OCI-LY3 (cell line): ENCODE measurements at regions not wholly inside any gene's neighbourhood (a gene's known extent, or its start where the extent isn't known, plus 50 kb on each side); places are given as distances from the start of the nearest gene placed in this dataset.

Source experiments
- H2AFZ ChIP-seq: fragments of 200-600, 300-600 bp; shearing (Covaris generic); 2 replicates; pipeline ENCODE4 v1.6.0; 2014; ENCODE audit warnings: antibody characterized with exemption, low read depth, low read length
- H3K27ac ChIP-seq: fragments of 200-600, 300-600 bp; sonication (generic); 2 replicates; pipeline ENCODE4 v1.5.1; 2014; ENCODE audit warnings: mild to moderate bottlenecking, low read length, moderate library complexity, mixed read lengths
- H3K27me3 ChIP-seq: fragments of 200-600, 300-600 bp; sonication (generic); 2 replicates; pipeline ENCODE4 v1.6.1; 2014; ENCODE audit warnings: low read depth, low read length, mixed read lengths
- H3K36me3 ChIP-seq: fragments of 200-600, 300-600 bp; sonication (generic); replicated peaks from 2 replicates; pipeline ENCODE3; 2014; ENCODE audit warnings: low read depth, low read length, mixed read lengths
- H3K4me1 ChIP-seq: fragments of 300-600, 200-600 bp; sonication (generic); 2 replicates; pipeline ENCODE4 v1.6.1; 2014; ENCODE audit warnings: low read length, mixed read lengths
- H3K4me2 ChIP-seq: fragments of 200-600, 300-600 bp; sonication (generic); 2 replicates; pipeline ENCODE4 v1.6.1; 2014; ENCODE audit warnings: low read length, mixed read lengths
- H3K4me3 ChIP-seq: fragments of 300-600, 200-600 bp; sonication (generic); 2 replicates; pipeline ENCODE4 v1.5.1; 2014; ENCODE audit warnings: antibody characterized with exemption, mild to moderate bottlenecking, low read length, moderate library complexity
- H3K79me2 ChIP-seq: fragments of 300-600, 200-600 bp; shearing (Covaris generic); 2 replicates; pipeline ENCODE4 v1.6.1; 2014; ENCODE audit warnings: mild to moderate bottlenecking, low read length, mixed read lengths
- H3K9ac ChIP-seq: fragments of 300-600, 200-600 bp; shearing (Covaris generic); 2 replicates; pipeline ENCODE4 v1.6.0; 2014; ENCODE audit warnings: mild to moderate bottlenecking, low read length, moderate library complexity
- H3K9me3 ChIP-seq: fragments of 200-600, 300-600 bp; shearing (Covaris generic); 2 replicates; pipeline ENCODE4 v1.6.1; 2014; ENCODE audit warnings: low read length, mixed read lengths; ENCODE audit not compliant: insufficient read depth
- H4K20me1 ChIP-seq: fragments of 200-600, 300-600 bp; sonication (generic); 2 replicates; pipeline ENCODE4 v1.6.1; 2016; ENCODE audit warnings: low read length, mixed read lengths; ENCODE audit not compliant: insufficient read depth
- EZH2phosphoT487 ChIP-seq: fragments of 200-600 bp; shearing (Covaris generic); IDR thresholded peaks from 2 replicates; pipeline ENCODE4 v1.6.1; 2018; ENCODE audit warnings: antibody characterized with exemption, mixed run types, low read depth
- TF ChIP-seq, protein P1 (sequence below): fragments of 200-600, 300-600 bp; sonication (generic); IDR thresholded peaks from 2 replicates; pipeline ENCODE4 v1.5.1; 2014; ENCODE audit warnings: antibody characterized with exemption, low read length, low read depth

DNA sequence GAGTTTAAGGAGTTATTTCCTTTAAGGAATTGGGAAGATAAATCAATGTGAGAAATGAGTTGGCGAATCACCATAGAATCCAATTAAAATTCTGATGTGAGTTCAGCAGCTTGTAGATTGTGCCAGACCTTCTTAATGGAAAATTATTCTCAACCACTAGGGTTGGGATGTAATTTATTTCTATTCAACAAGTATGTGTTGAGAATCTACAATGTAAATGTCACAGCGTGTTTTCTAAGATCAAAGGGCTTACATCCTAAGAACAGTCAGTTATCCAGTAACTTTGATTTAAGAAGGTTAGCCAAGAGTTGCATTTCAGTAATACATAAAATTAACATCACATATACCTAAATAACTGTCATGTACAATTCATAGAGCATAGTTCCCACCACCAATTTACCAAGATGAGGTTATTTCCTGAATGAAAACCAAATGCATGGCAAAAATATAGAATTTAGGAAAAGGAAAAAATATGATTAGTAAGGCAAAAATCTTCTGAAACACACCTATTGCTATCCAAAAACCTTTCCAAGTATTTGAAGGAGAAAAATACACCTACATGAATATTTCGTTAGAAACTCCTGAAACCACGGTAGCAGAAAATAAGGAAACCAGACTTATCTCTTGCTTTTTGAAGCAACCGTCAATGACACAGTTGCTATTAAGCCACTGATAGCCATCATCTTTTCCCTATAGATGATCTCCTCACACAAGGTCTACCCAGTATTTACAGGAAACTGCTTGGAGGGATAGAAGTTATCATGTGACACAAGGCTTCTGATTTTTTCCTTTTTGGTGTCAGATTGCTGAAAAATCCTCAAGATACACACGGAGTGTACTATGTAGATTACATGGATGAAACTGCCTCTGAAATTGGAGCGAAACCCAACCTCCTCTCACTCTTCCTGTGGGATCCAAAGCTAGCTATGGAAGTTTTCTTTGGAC lies 259.4 kb upstream of the POGK start:
- no peak overlapping the region for H3K4me3 ChIP-seq
- H3K27me3 ChIP-seq: peaks cover 48% of the 10 kb centered on the region
- no peak overlapping the region for H3K27ac ChIP-seq
- TF ChIP-seq EZH2phosphoT487: no peak
- TF ChIP-seq, protein P1, sequence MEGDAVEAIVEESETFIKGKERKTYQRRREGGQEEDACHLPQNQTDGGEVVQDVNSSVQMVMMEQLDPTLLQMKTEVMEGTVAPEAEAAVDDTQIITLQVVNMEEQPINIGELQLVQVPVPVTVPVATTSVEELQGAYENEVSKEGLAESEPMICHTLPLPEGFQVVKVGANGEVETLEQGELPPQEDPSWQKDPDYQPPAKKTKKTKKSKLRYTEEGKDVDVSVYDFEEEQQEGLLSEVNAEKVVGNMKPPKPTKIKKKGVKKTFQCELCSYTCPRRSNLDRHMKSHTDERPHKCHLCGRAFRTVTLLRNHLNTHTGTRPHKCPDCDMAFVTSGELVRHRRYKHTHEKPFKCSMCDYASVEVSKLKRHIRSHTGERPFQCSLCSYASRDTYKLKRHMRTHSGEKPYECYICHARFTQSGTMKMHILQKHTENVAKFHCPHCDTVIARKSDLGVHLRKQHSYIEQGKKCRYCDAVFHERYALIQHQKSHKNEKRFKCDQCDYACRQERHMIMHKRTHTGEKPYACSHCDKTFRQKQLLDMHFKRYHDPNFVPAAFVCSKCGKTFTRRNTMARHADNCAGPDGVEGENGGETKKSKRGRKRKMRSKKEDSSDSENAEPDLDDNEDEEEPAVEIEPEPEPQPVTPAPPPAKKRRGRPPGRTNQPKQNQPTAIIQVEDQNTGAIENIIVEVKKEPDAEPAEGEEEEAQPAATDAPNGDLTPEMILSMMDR: no peak
- H3K4me1 ChIP-seq: no peaks in the 10 kb centered on the region
- H2AFZ ChIP-seq: no peak overlapping the region
- no peak overlapping the region for H3K9ac ChIP-seq
- no peaks in the 10 kb centered on the region for H3K36me3 ChIP-seq
- no peaks in the 10 kb centered on the region for H3K79me2 ChIP-seq
- H3K4me2 ChIP-seq: no peak overlapping the region
- H4K20me1 ChIP-seq: no peaks in the 10 kb centered on the region
- H3K9me3 ChIP-seq: no peaks in the 10 kb centered on the region

DNA sequence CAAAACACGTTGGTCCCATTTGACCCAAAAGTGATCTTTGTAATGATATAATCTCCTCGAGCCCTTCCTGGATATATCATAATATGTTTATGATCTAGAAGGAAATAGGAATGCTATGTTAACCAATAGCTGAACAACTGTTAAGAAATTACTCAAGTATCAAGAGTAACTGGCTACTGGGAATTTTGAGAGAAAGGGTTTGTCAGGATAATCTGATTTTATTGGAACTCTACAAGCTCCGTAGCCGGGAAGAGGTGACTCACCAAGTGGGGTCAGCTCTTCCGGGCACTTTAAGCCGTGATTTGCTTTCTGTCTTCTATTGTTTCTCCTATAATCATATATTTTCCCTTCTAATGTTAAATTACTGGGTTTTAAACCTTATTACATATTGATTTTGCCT lies 250.5 kb upstream of the POGK start:
- H3K27ac ChIP-seq: no peak overlapping the region
- H3K4me1 ChIP-seq: no peaks in the 10 kb centered on the region
- H3K36me3 ChIP-seq: no peaks in the 10 kb centered on the region
- H3K27me3 ChIP-seq: peaks cover 3% of the 10 kb centered on the region; the same call in 1 of the 2 replicates
- no peak overlapping the region for H3K4me2 ChIP-seq
- no peaks in the 10 kb centered on the region for H3K79me2 ChIP-seq
- no peaks in the 10 kb centered on the region for H3K9me3 ChIP-seq
- no peak overlapping the region for H2AFZ ChIP-seq
- H3K9ac ChIP-seq: no peak overlapping the region
- TF ChIP-seq EZH2phosphoT487: no peak
- TF ChIP-seq, protein P1: no peak
- H3K4me3 ChIP-seq: no peak overlapping the region
- H4K20me1 ChIP-seq: no peaks in the 10 kb centered on the region

DNA sequence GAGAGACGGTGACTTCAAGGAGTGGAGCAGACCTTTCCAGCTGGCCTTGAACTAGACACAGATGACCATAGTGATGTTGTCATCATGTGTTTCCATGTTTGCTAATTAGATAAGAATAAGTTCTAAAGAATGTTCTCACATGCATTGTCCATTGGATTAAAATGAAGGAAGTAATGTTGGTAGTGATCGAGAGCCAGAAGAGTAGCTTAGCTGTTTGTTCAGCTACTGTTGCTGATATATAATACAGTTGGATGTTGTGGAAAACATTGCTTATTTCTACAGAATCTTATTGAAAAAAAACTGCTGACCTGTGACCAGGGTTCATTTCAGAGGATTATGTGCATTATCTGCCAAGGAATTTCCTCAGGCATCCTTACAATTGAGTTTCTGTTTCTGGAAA lies 249.1 kb upstream of the POGK start:
- TF ChIP-seq EZH2phosphoT487: no peak
- TF ChIP-seq, protein P1: no peak
- peaks cover 4% of the 10 kb centered on the region; the same call in 1 of the 2 replicates for H3K27me3 ChIP-seq
- no peaks in the 10 kb centered on the region for H3K79me2 ChIP-seq
- no peaks in the 10 kb centered on the region for H3K4me1 ChIP-seq
- H3K4me3 ChIP-seq: no peak overlapping the region
- H2AFZ ChIP-seq: no peak overlapping the region
- H3K27ac ChIP-seq: no peak overlapping the region
- H3K9me3 ChIP-seq: no peaks in the 10 kb centered on the region
- H3K9ac ChIP-seq: no peak overlapping the region
- H4K20me1 ChIP-seq: no peaks in the 10 kb centered on the region
- H3K36me3 ChIP-seq: no peaks in the 10 kb centered on the region
- H3K4me2 ChIP-seq: no peak overlapping the region

DNA sequence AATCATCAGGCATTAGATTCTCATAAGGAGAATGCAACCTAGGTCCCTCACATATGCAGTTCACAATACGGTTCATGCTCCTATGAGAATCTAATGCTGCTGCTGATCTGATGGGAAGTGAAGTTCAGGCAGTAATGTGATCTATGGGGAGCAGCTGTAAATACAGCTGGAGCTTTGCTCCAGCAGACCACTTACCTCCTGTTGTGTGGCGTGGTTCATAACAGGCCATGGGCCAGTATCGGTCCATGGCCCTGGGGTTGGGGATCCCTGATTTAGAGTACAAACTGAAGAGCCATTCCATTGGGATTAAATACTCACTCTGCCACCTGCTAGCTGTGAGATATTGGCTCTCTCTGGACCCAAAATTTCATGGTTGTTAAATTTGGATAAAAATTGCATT lies 244.6 kb upstream of the POGK start:
- Histone ChIP-seq H3K4me2 (no peak overlapping the region), H3K27ac (no peak overlapping the region), H2AFZ (no peak overlapping the region), H3K4me3 (no peak overlapping the region), H3K4me1 (no peaks in the 10 kb centered on the region), H3K79me2 (no peaks in the 10 kb centered on the region), H4K20me1 (no peaks in the 10 kb centered on the region), H3K9ac (no peak overlapping the region), H3K9me3 (no peaks in the 10 kb centered on the region), H3K36me3 (no peaks in the 10 kb centered on the region), H3K27me3 (peaks cover 6% of the 10 kb centered on the region; the same call in 1 of the 2 replicates)
- TF ChIP-seq EZH2phosphoT487: no peak
- TF ChIP-seq, protein P1: no peak
